Endothelial cell of umbilical vein (primary cell): ENCODE measurements at regions not wholly inside any gene's neighbourhood (a gene's known extent, or its start where the extent isn't known, plus 50 kb on each side); places are given as distances from the start of the nearest gene placed in this dataset.

Experiments used
- BruUV-seq: library from RNA; stranded (reverse); fragments of 400-500 nt; replicated peaks from 2 replicates; lab custom pipeline; 2021; lab: Mats Ljungman, UMichigan
- CTCF ChIA-PET: fragments of 300-600, 350-600 bp; sonication (Branson Sonifier 250); formaldehyde crosslinking; loops from one replicate; lab custom pipeline; 2021; ENCODE audit warnings: antibody characterized with exemption, inconsistent platforms; lab: Charles Lee
- POLR2A ChIA-PET: fragments of 300-600, 350-600 bp; sonication (Branson Sonifier 250); formaldehyde crosslinking; loops from one replicate; lab custom pipeline; 2021; ENCODE audit warnings: antibody characterized with exemption, inconsistent platforms; lab: Charles Lee
- DNase-seq: peaks from one replicate; pipeline ENCODE4 v3.0.0-alpha.2; 2011; ENCODE audit warnings: low read depth, low spot score
- FAIRE-seq: peaks from 2 replicates; lab custom pipeline; 2011; peaks lifted over from hg19 to GRCh38; lab: Jason Lieb, UNC
- H2AFZ ChIP-seq: 2 replicates; pipeline ENCODE4 v1.6.0; 2012; ENCODE audit warnings: low read depth, low read length, control low read depth, inconsistent platforms
- H3K27ac ChIP-seq: 2 replicates; pipeline ENCODE4 v1.5.1; 2011; ENCODE audit warnings: low read depth, mild to moderate bottlenecking, control low read depth, low read length, moderate library complexity; ENCODE audit not compliant: insufficient read depth
- H3K27me3 ChIP-seq, 2 experiments: 2 replicates each; pipeline versions ENCODE4 v1.6.0 to v1.6.1; 2011; ENCODE audit warnings: low read length in 2 of 2, mixed read lengths in 1 of 2; ENCODE audit not compliant: control insufficient read depth in 2 of 2, insufficient read depth in 2 of 2
- H3K36me3 ChIP-seq, 2 experiments: 2 replicates in 1 of 2; 3 replicates in 1 of 2; pipeline ENCODE4 v1.5.1; 2011; ENCODE audit warnings: low read length in 2 of 2, mild to moderate bottlenecking in 1 of 2, moderate library complexity in 1 of 2; ENCODE audit not compliant: control insufficient read depth in 2 of 2, insufficient read depth in 2 of 2; ENCODE audit errors: extremely low read depth in 1 of 2
- H3K4me1 ChIP-seq: 3 replicates; pipeline ENCODE4 v1.5.1; 2011; ENCODE audit warnings: mild to moderate bottlenecking, low read length; ENCODE audit not compliant: control insufficient read depth, insufficient read depth; ENCODE audit errors: extremely low read depth
- H3K4me2 ChIP-seq: 2 replicates; pipeline ENCODE4 v1.6.1; 2011; ENCODE audit warnings: low read length, control low read depth, mixed read lengths; ENCODE audit not compliant: insufficient read depth
- H3K4me3 ChIP-seq, 3 experiments: fragments of 200-600 bp in 1 of 3; sonication (generic), shearing (Covaris generic) in 1 of 3; replicated peaks in 1 of 3; 2 replicates each; pipeline ENCODE4 v1.5.1; 2011 to 2016; ENCODE audit warnings: control low read depth in 3 of 3, low read length in 3 of 3, mild to moderate bottlenecking in 2 of 3, inconsistent platforms in 1 of 3, low read depth in 1 of 3, moderate library complexity in 1 of 3; ENCODE audit not compliant: insufficient read depth in 1 of 3
- H3K79me2 ChIP-seq: 2 replicates; pipeline ENCODE4 v1.6.0; 2012; ENCODE audit warnings: low read length, inconsistent platforms; ENCODE audit not compliant: control insufficient read depth, insufficient read depth
- H3K9ac ChIP-seq: replicated peaks from 2 replicates; pipeline ENCODE3; 2011; ENCODE audit warnings: low read length, control low read depth; ENCODE audit not compliant: insufficient read depth; ENCODE audit errors: extremely low read depth
- H3K9me1 ChIP-seq: replicated peaks from 3 replicates; pipeline ENCODE4 v1.6.0; 2011; ENCODE audit warnings: mild to moderate bottlenecking, low read length; ENCODE audit not compliant: control insufficient read depth, insufficient read depth; ENCODE audit errors: extremely low read depth
- H3K9me3 ChIP-seq: replicated peaks from 2 replicates; pipeline ENCODE4 v1.5.1; 2012; ENCODE audit warnings: low read length, inconsistent platforms; ENCODE audit not compliant: control insufficient read depth, insufficient read depth
- H4K20me1 ChIP-seq: replicated peaks from 2 replicates; pipeline ENCODE3; 2011; ENCODE audit warnings: mild to moderate bottlenecking, low read length; ENCODE audit not compliant: control insufficient read depth, insufficient read depth; ENCODE audit errors: extremely low read depth
- CTCF ChIP-seq, 2 donors: IDR thresholded peaks; 1 replicate in 1 of 2; 2 replicates in 1 of 2; pipeline ENCODE4 v1.5.1; 2011; ENCODE audit warnings: low read length in 2 of 2, mild to moderate bottlenecking in 2 of 2, moderate library complexity in 2 of 2, control low read depth in 1 of 2, inconsistent platforms in 1 of 2, low read depth in 1 of 2; ENCODE audit not compliant: insufficient read depth in 1 of 2; ENCODE audit errors: extremely low read depth in 1 of 2
- EZH2 ChIP-seq: IDR thresholded peaks from 2 replicates; pipeline ENCODE4 v1.6.1; 2012; ENCODE audit warnings: borderline replicate concordance, low read depth, mild to moderate bottlenecking, moderate library complexity, low read length, inconsistent platforms; ENCODE audit not compliant: severe bottlenecking
- FOS ChIP-seq: IDR thresholded peaks from 2 replicates; pipeline ENCODE4 v1.6.1; 2011; ENCODE audit warnings: mild to moderate bottlenecking, low read length, moderate library complexity, borderline replicate concordance; ENCODE audit not compliant: insufficient read depth
- GATA2 ChIP-seq: IDR thresholded peaks from 2 replicates; pipeline ENCODE4 v1.7.0; 2011; ENCODE audit warnings: low read depth, mild to moderate bottlenecking, moderate library complexity, mixed read lengths, low read length; ENCODE audit not compliant: insufficient read length, insufficient read depth
- JUN ChIP-seq: IDR thresholded peaks from 2 replicates; pipeline ENCODE4 v1.6.1; 2011; ENCODE audit warnings: borderline replicate concordance, low read depth; ENCODE audit not compliant: insufficient read length, insufficient read depth
- MYC ChIP-seq: IDR thresholded peaks from one replicate; pipeline ENCODE4 v1.6.1; 2011; ENCODE audit warnings: mild to moderate bottlenecking, low read depth, low read length
- POLR2A ChIP-seq: IDR thresholded peaks from 2 replicates; pipeline ENCODE4 v1.6.1; 2012; ENCODE audit warnings: low read depth, mild to moderate bottlenecking, control low read depth, low read length
- POLR2AphosphoS5 ChIP-seq: IDR thresholded peaks from 2 replicates; pipeline ENCODE4 v1.6.1; 2012; ENCODE audit warnings: low read depth, mild to moderate bottlenecking, control low read depth, low read length, moderate library complexity; ENCODE audit not compliant: insufficient read depth
- dilution Hi-C: fragments of 300-500 bp; cut with MboI; formaldehyde crosslinking; loops from one replicate; pipeline ENCODE4 v1.15.0; 2019; ENCODE audit warnings: low sequenced_read_pairs; ENCODE audit not compliant: extremely low pct_ligation_motif_present
- intact Hi-C: fragments of 100-400 bp; cut with micrococcal nuclease; formaldehyde crosslinking; loops from one replicate; pipeline ENCODE4 v1.10.0; 2022
- TF ChIP-seq, protein P1 (sequence below): IDR thresholded peaks from 2 replicates; pipeline ENCODE4 v1.6.1; 2011; ENCODE audit not compliant: insufficient read depth, insufficient read length

GRCh38 chr21:17427831-17428483 is 84.9 kb upstream of the CXADR start:
- H3K4me3 ChIP-seq, result no peak overlapping the region
- FAIRE-seq (no peak), DNase-seq (no peak)
- CTCF ChIA-PET, result interaction anchor here (2.1 kb wide), 1 partner anchor 126 kb away, joined by 5 read pairs; no protein-coding TSS in a partner anchor
- TF ChIP-seq FOS, result no peak
- intact Hi-C loops (no loop called here), dilution Hi-C loops (no loop called here)
- H3K27ac ChIP-seq, result no peak overlapping the region
- H3K9me3 ChIP-seq, result no peaks in the 10 kb centered on the region
- POLR2A ChIA-PET, result no interaction called here
- no peaks in the 10 kb centered on the region for H3K9me1 ChIP-seq
- H2AFZ ChIP-seq, result no peak overlapping the region
- H3K4me2 ChIP-seq, result no peak overlapping the region
- no peak overlapping the region for H3K9ac ChIP-seq
- H3K36me3 ChIP-seq, result no peaks in the 10 kb centered on the region
- no peaks in the 10 kb centered on the region for H3K79me2 ChIP-seq
- H3K27me3 ChIP-seq, result no peaks in the 10 kb centered on the region
- no peaks in the 10 kb centered on the region for H3K4me1 ChIP-seq
- no peaks in the 10 kb centered on the region for H4K20me1 ChIP-seq
- BruUV-seq, result no TSS peak

DNA sequence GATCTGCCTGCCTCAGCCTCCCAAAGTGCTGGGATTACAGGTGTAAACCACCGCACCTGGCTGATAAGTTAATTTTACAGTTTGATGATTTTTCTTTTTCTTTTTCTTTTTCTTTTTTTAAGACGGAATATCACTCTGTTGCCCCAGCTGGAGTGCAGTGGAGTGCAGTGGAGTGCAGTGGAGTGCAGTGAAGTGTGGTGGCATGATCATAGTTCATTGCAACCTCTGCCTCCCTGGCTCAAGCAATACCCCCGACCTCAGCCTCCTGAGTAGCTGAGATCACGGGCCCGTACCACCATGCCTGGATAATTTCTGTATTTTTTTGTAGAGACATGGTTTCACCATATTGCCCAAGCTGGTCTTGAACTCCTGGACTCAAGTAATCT is 84.4 kb upstream of the CXADR start:
- Histone ChIP-seq H3K9me1 (no peaks in the 10 kb centered on the region), H3K27me3 (no peaks in the 10 kb centered on the region), H3K4me3 (no peak overlapping the region), H2AFZ (no peak overlapping the region), H3K79me2 (no peaks in the 10 kb centered on the region), H3K36me3 (no peaks in the 10 kb centered on the region), H4K20me1 (no peaks in the 10 kb centered on the region), H3K4me2 (no peak overlapping the region), H3K27ac (no peak overlapping the region), H3K4me1 (no peaks in the 10 kb centered on the region), H3K9me3 (no peaks in the 10 kb centered on the region), H3K9ac (no peak overlapping the region)
- POLR2A ChIA-PET, result no interaction called here
- BruUV-seq, result no TSS peak
- CTCF ChIA-PET, result interaction anchor here (2.1 kb wide), 1 partner anchor 126 kb away, joined by 5 read pairs; no protein-coding TSS in a partner anchor
- TF ChIP-seq, protein P1, sequence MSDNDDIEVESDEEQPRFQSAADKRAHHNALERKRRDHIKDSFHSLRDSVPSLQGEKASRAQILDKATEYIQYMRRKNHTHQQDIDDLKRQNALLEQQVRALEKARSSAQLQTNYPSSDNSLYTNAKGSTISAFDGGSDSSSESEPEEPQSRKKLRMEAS, result no peak
- TF ChIP-seq GATA2, result no peak
- no peak for TF ChIP-seq FOS
- no peak for TF ChIP-seq POLR2A
- no peak for TF ChIP-seq POLR2AphosphoS5
- TF ChIP-seq MYC, result no peak
- TF ChIP-seq CTCF (IDR thresholded peaks at IDR 0.05; ENCODE audit: extremely low read depth in 1 of 2, insufficient read depth in 1 of 2, low read depth in 1 of 2, low read length in 2 of 2), result no peak
- no peak for TF ChIP-seq EZH2
- no peak for TF ChIP-seq JUN
- intact Hi-C loops, result no loop called here
- FAIRE-seq (no peak), DNase-seq (no peak)
- dilution Hi-C loops, result no loop called here
